Prostate gland (tissue), 2 donors: ENCODE measurements at regions not wholly inside any gene's neighbourhood (a gene's known extent, or its start where the extent isn't known, plus 50 kb on each side); places are given as distances from the start of the nearest gene placed in this dataset.

Experiments used
- CTCF ChIP-seq, 4 experiments: fragments of 200-600 bp in 2 of 4; fragments of 450-650 bp in 2 of 4; sonication (generic) in 2 of 4; IDR thresholded peaks; 1 replicate in 3 of 4; 2 replicates in 1 of 4; pipeline ENCODE4 v1.5.1; 2016 to 2019; ENCODE audit warnings: antibody characterized with exemption in 4 of 4, mild to moderate bottlenecking in 2 of 4, moderate library complexity in 2 of 4
- POLR2A ChIP-seq: fragments of 450-650 bp; IDR thresholded peaks from one replicate; pipeline ENCODE4 v1.6.1; 2016; ENCODE audit warnings: antibody characterized with exemption, mild to moderate bottlenecking

- TF ChIP-seq CTCF (IDR thresholded peaks at IDR 0.05) (no peak), POLR2A (no peak)
Observed at GRCh38 chr5:68780299-68780955, 313.4 kb upstream of the SLC30A5 start.
